Ovary (tissue), 7 donors: ENCODE measurements at regions not wholly inside any gene's neighbourhood (a gene's known extent, or its start where the extent isn't known, plus 50 kb on each side); places are given as distances from the start of the nearest gene placed in this dataset.

Experiments
- DNase-seq, 5 donors: peaks; one replicate each; pipeline ENCODE4 v3.0.0-alpha.2; 2019 to 2020
- H3K27ac ChIP-seq, 2 donors: fragments of 200-600 bp; one replicate each; pipeline versions ENCODE4 v1.5.1 to v1.8.0; 2019 to 2022
- H3K27me3 ChIP-seq: fragments of 200-600 bp; one replicate; pipeline ENCODE4 v1.8.0; 2022
- H3K36me3 ChIP-seq: fragments of 200-600 bp; sonication (generic); one replicate; pipeline ENCODE4 v1.5.1; 2019
- H3K4me1 ChIP-seq: one replicate; pipeline ENCODE4 v1.8.1; 2013; ENCODE audit warnings: mild to moderate bottlenecking, moderate library complexity; ENCODE audit not compliant: insufficient read depth
- H3K4me3 ChIP-seq: fragments of 200-600 bp; sonication (generic); one replicate; pipeline ENCODE4 v1.5.1; 2017
- H3K9me3 ChIP-seq, 2 donors: fragments of 200-600 bp in 1 of 2; sonication (generic) in 1 of 2; one replicate each; pipeline versions ENCODE4 v1.5.1 to v1.8.1; 2013 to 2019; ENCODE audit warnings: mild to moderate bottlenecking in 1 of 2, moderate library complexity in 1 of 2
- CTCF ChIP-seq, 3 donors: fragments of 450-650 bp in 2 of 3; fragments of 200-600 bp in 1 of 3; IDR thresholded peaks; one replicate each; pipeline versions ENCODE4 v1.5.1 to v1.8.0; 2016 to 2022; ENCODE audit warnings: antibody characterized with exemption in 3 of 3, mild to moderate bottlenecking in 1 of 3
- EP300 ChIP-seq: sonication (generic); formaldehyde crosslinking; IDR thresholded peaks from one replicate; pipeline ENCODE4 v1.6.1; 2017; ENCODE audit warnings: antibody characterized with exemption
- POLR2A ChIP-seq: fragments of 450-650 bp; IDR thresholded peaks from one replicate; pipeline ENCODE4 v1.6.1; 2017; ENCODE audit warnings: antibody characterized with exemption, mild to moderate bottlenecking, moderate library complexity
- WGBS, 3 donors: extraction: QIAGEN DNeasy Blood & Tissue Kit in 1 of 3; methylation state at CpG; one replicate each; pipeline versions ENCODE4 v1.1.5 to v1.1.7; 2013 to 2017; 5-methylcytosine and 5-hydroxymethylcytosine counted together
- intact Hi-C, 4 donors: fragments of 100-400 bp; cut with DNase I; formaldehyde crosslinking; loops; one replicate each; pipeline versions ENCODE4 v1.11.0 to v1.15.1; 2022 to 2023
- donor health status: DM: no; HTN: no; CAD: no; lungs with moderate emphysema.
- donor health status: DM: no; HTN: no; CAD: no.
- donor health status: Bipolar disorder and iron deficiency.
- donor health status: DM: no; HTN: no; CAD: no.
- donor health status: DM: yes; HTN: yes; CAD: no.

- no peaks in the 10 kb centered on the region for H3K27me3 ChIP-seq
- no peaks in the 10 kb centered on the region for H3K36me3 ChIP-seq
- intact Hi-C loops: no loop called here
- 71 to 72% (median 72%) methylated on average over 3 of the region's 3 CpGs for WGBS, 3 donors
- no peaks in the 10 kb centered on the region for H3K4me1 ChIP-seq
- H3K4me3 ChIP-seq: no peak overlapping the region
- TF ChIP-seq EP300 (no peak), POLR2A (no peak), CTCF (IDR thresholded peaks at IDR 0.05) (no peak)
- H3K9me3 ChIP-seq: no peaks in the 10 kb centered on the region
- H3K27ac ChIP-seq: no peak overlapping the region
- no peak for DNase-seq
These were observed 741.4 kb upstream of the CCDC54 start for GRCh38 chr3:106635826-106636225.

DNA sequence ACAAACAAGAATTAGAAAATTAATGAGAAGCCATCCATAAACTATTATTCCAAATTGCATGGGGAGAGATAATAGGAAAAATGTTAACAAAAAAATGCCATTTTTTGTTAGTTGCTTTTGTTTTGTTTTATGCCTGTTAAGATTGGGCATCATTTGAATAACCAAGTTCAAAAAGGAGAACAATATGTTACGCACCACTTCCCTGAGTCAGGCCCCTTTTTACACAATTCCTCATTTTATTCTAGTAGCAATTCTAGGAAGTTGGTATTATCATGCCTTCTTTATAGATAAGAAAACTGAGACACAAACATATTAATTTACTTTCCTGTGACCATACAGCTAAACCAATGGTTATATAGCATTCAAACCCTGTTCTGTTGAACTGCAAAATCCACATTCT is 736.9 kb upstream of the CCDC54 start:
- Histone ChIP-seq H3K9me3 (no peaks in the 10 kb centered on the region), H3K27me3 (no peaks in the 10 kb centered on the region), H3K36me3 (no peaks in the 10 kb centered on the region), H3K4me3 (no peak overlapping the region), H3K4me1 (no peaks in the 10 kb centered on the region), H3K27ac (no peak overlapping the region)
- TF ChIP-seq POLR2A (no peak), EP300 (no peak), CTCF (IDR thresholded peaks at IDR 0.05) (no peak)
- WGBS, 3 donors: 93 to 98% (median 97%) methylated on average over 1 of the region's 1 CpG
- DNase-seq: no peak
- intact Hi-C loops: no loop called here

DNA sequence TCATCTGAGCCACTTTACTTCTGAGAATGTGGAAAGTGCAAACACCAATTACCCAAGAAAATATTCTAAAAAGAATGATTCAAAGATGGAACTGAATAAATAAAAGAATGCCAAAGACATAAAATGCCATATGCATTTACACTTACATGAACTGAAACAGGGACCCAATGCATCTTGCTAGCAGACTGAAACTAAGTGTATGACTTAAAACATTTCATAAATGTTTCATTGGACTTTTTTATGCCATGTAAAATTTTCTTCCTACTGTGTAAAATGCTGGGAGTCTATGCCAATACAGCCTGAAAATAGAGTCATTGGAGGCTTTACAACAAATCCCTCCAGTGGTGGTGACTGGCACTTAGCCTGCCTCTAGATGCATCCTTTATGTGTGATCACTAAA is 735.1 kb upstream of the CCDC54 start:
- intact Hi-C loops: no loop called here

GRCh38 chr3:106643684-106644161 is 733.5 kb upstream of the CCDC54 start:
- Histone ChIP-seq H3K27ac (no peak overlapping the region), H3K4me3 (no peak overlapping the region), H3K9me3 (no peaks in the 10 kb centered on the region), H3K4me1 (no peaks in the 10 kb centered on the region), H3K27me3 (no peaks in the 10 kb centered on the region), H3K36me3 (no peaks in the 10 kb centered on the region)
- intact Hi-C loops: no loop called here
- no peak for DNase-seq
- 96 to 98% (median 97%) methylated on average over 28 to 33 of the region's 33 CpGs for WGBS, 3 donors
- no peak for TF ChIP-seq EP300
- TF ChIP-seq POLR2A: no peak
- no peak for TF ChIP-seq CTCF (IDR thresholded peaks at IDR 0.05)

More for the DNA sequence above, 735.1 kb upstream of the CCDC54 start:
- DNase-seq: no peak
- no peaks in the 10 kb centered on the region for H3K9me3 ChIP-seq
- H3K4me3 ChIP-seq: no peak overlapping the region
- H3K36me3 ChIP-seq: no peaks in the 10 kb centered on the region
- no peak overlapping the region for H3K27ac ChIP-seq
- no peak for TF ChIP-seq POLR2A
- no peak for TF ChIP-seq CTCF (IDR thresholded peaks at IDR 0.05)
- no peak for TF ChIP-seq EP300
- H3K27me3 ChIP-seq: no peaks in the 10 kb centered on the region
- H3K4me1 ChIP-seq: no peaks in the 10 kb centered on the region
